OCI-LY7 (cell line): ENCODE measurements at regions not wholly inside any gene's neighbourhood (a gene's known extent, or its start where the extent isn't known, plus 50 kb on each side); places are given as distances from the start of the nearest gene placed in this dataset. TPM values are rescaled to one million over a fixed set of nuclear protein-coding genes. Genes with fewer than 3 reads are reported as not detected.

ENCODE experiments used
- small RNA-seq: library from RNA; depleted of rRNA; stranded (forward); fragments of <200 nt; gene quantifications from one replicate; pipeline ENCODE3, GENCODE V24; 2014

Small RNAs in the stretch of these regions (small RNA-seq; reads per million reads assigned to genes)
- not detected for gene RNU4-11P
